Myocyte (in vitro differentiated cells): ENCODE measurements at regions not wholly inside any gene's neighbourhood (a gene's known extent, or its start where the extent isn't known, plus 50 kb on each side); places are given as distances from the start of the nearest gene placed in this dataset.

Source experiments
- DNase-seq: peaks from one replicate; pipeline ENCODE4 v3.0.0-alpha.2; 2012; ENCODE audit warnings: low read depth

- DNase-seq: no peak
Measured at GRCh38 chr5:42898760-42899159, 87.1 kb upstream of the SELENOP start.

GRCh38 chr5:42896523-42896922 lies 84.8 kb upstream of the SELENOP start:
- no peak for DNase-seq

GRCh38 chr5:42894057-42894456 lies 82.4 kb upstream of the SELENOP start:
- DNase-seq: no peak

- DNase-seq: peak; percentile 88
Measured at GRCh38 chr5:42889311-42889933, 77.7 kb upstream of the SELENOP start.

GRCh38 chr5:42888771-42889170 lies 77.1 kb upstream of the SELENOP start:
- no peak for DNase-seq

- no peak for DNase-seq
Measured at GRCh38 chr5:42887575-42887974, 75.9 kb upstream of the SELENOP start.

GRCh38 chr5:42887097-42887496 lies 75.4 kb upstream of the SELENOP start:
- DNase-seq: no peak

GRCh38 chr5:42886635-42887034 lies 74.9 kb upstream of the SELENOP start:
- no peak for DNase-seq

- no peak for DNase-seq
Measured at GRCh38 chr5:42884326-42884725, 72.6 kb upstream of the SELENOP start.

- DNase-seq: no peak
Measured at GRCh38 chr5:42881416-42882117, 69.9 kb upstream of the SELENOP start.

GRCh38 chr5:42880496-42881150 lies 68.9 kb upstream of the SELENOP start:
- DNase-seq: no peak

- no peak for DNase-seq
Measured at GRCh38 chr5:42879291-42879690, 67.6 kb upstream of the SELENOP start.

GRCh38 chr5:42878550-42878949 lies 66.9 kb upstream of the SELENOP start:
- DNase-seq: no peak

- no peak for DNase-seq
Measured at GRCh38 chr5:42878041-42878440, 66.3 kb upstream of the SELENOP start.

GRCh38 chr5:42877431-42877830 lies 65.7 kb upstream of the SELENOP start:
- no peak for DNase-seq

GRCh38 chr5:42876375-42876844 lies 64.7 kb upstream of the SELENOP start:
- DNase-seq: no peak

- no peak for DNase-seq
Measured at GRCh38 chr5:42875785-42876374, 64.2 kb upstream of the SELENOP start.

- DNase-seq: no peak
Measured at GRCh38 chr5:42875211-42875610, 63.5 kb upstream of the SELENOP start.

GRCh38 chr5:42874621-42875198 lies 63.0 kb upstream of the SELENOP start:
- DNase-seq: no peak

- no peak for DNase-seq
Measured at GRCh38 chr5:42872865-42873264, 61.2 kb upstream of the SELENOP start.

- peak; percentile 64 for DNase-seq
Measured at GRCh38 chr5:42870882-42871418, 59.3 kb upstream of the SELENOP start.
